GM19467 (cell line): ENCODE measurements at regions not wholly inside any gene's neighbourhood (a gene's known extent, or its start where the extent isn't known, plus 50 kb on each side); places are given as distances from the start of the nearest gene placed in this dataset.
"Not testable (repeated sequence)": the region's sequence is repeated elsewhere in the genome, so short reads cannot be mapped to it uniquely, and the experiment has no call there.

ENCODE experiments used
- ATAC-seq: cut with Tn5 transposase; IDR thresholded peaks from one replicate; pipeline ENCODE4 v1.9.1; 2021; ENCODE audit warnings: mild to moderate bottlenecking, moderate library complexity; ENCODE audit not compliant: unreplicated experiment

DNA sequence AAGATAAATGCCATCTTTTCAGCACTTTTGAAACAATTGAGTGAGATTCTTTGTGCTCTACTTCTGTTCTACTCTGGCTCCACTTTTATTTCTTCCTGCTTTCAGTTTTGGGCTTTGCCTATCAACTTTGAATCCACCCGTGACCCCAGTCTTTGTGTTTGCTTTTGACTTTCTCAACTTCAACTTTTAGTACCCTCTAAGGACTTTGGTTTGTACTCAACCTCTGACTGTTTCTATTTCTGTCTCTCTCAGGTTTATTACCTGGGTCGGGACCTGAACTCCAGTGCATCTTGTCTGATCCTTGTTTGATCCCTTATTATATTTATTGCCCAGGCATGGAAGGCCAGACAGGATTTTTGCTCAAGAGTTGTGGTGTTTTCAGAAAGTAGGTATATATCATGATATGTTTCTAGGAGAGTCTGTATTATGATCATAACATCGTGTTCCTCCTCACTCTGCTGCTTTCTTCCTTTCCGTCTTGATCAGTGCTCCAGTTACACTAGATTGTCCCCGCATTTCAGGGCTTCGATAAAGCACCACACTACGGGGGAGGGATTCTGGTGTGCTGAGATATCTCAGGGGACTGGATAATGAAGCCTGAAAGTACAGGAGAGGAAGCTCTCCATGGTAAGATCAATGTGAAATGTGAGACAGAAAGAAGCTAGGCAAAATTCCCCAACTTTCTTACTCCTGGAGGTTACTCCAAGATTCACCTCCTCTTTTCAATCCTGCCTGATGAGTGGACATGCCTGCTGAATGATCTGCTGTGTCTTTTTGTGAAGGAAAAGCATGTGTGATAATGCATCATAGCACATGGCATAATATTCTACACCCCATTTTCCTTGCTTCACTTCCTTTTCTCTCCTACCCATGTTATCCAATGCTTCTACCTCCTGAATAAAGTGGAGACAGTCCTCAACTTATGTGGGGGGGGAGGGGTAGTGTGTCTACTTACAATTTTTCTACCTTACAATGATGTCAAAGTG, 155.5 kb upstream of the GRIN3A start:
- ATAC-seq = no peak

DNA sequence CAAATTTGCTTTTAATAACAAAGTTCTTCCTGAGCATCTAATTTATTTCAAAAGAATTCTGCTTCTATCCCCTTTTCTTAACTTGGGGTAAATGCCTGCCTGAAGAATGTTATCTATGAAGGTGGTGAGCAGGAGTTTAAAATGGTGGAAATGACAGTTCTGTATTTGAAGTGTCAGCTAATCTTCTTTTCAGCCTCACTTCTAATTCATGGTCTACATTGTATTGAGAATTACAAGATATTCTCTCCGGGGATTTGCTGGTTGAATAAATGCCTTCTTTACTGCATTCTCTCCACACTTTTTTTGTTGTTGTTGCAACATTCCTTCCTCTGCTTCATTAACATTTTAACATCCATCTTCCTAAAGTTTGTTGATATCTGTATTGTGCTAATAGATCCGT, 143.1 kb upstream of the GRIN3A start:
- no peak for ATAC-seq

DNA sequence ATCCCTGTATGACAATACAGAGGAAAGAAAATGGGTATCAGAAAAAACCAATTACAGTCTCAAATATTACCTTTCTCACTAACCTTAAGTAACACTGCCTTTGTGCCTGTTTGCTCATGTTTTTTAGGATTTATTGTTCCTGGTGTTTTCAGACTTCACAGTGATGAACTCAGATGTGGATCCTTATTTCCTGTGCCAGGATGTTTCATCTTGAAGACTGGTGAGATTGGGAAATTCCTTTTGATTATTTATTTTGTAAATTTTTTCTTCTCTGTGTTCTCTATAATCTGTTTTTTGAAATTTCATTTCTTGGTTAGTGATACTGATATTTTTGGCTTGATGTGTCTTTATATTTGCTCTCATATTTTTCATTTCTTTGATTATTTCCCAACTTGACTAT, 142.4 kb upstream of the GRIN3A start:
- no peak for ATAC-seq

GRCh38 chr9:101878734-101879133, 140.3 kb upstream of the GRIN3A start:
- ATAC-seq = no peak

DNA sequence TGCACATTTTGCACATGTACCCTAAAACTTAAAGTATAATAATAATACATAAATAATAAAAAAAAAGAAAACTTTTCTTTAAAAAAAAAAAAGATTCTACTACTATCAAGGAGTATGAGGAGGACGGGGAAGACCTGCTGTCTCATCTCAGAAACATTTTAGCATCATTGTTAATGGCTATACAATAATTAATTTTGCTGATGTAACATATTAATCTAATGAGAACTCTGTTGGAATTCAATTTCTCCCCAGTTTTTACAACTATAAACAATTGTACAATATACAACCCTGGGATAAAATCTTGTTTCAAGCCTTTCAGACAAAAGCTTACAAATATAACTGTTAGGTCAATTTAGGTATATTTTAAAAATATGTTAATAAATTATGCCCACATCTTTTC, 139.0 kb upstream of the GRIN3A start:
- ATAC-seq = no peak

DNA sequence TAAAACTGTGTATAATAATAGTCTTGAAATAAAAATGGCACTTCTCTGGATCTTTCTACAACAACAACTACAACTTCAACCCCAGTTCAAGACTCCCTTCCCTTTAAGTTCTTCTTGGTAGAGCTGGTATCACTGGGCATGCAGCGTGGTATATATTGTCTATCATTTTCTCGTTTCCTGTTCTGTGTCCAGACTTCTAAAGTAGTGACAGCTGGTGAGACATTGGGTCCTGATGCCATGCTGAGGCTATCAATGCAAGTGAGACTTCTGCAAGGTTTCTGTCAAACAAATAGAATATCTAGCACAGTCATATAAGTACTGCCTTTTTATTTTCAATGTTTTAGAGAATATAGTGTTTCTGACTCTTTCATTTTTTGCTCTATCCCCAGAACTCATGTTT, 123.0 kb upstream of the GRIN3A start:
- ATAC-seq = no peak

GRCh38 chr9:101860920-101861319, 122.5 kb upstream of the GRIN3A start:
- no peak for ATAC-seq

- ATAC-seq = no peak
These were observed 121.2 kb upstream of the GRIN3A start for GRCh38 chr9:101859620-101860019.

DNA sequence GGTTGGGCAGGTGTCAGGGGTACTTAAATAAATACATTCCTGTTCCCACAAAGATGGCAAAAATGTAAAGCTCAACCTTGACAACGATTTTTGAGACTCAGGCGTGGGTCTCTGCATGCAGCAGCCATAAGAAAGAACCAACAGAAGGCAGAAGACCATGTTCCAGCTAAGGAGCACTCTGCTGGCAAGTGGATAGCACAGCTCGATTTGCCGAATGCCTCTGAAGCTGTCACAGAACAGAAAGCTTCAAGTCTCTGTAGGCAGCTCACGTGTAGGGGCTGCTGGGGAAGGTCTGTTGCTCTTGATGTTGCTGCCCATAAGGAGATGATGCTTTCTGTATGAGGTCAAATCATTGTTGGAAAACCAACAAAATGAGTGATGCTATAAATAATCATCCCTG, 119.6 kb upstream of the GRIN3A start:
- ATAC-seq = no peak

GRCh38 chr9:101849102-101849707, 110.8 kb upstream of the GRIN3A start:
- no peak for ATAC-seq

GRCh38 chr9:101848485-101848919, 110.1 kb upstream of the GRIN3A start:
- ATAC-seq = no peak

DNA sequence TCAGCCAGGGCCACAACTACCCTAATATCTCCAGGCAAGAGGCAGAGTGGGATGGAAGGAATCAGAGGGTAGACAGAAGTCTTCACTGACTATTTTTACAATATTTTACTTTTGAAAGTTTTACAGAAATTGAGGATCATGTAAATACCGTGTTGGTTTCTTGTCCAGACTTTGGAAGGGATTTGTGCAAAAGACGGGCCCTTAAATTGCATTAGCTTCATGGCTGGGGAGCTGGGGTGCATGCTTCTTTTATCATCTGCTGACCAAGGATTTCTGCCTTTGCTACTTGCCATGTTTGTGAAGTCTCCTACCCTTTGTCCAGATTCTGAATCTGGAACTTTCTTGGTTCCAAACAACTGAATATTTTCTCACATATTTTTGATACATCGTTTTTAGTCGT, 107.7 kb upstream of the GRIN3A start:
- no peak for ATAC-seq

DNA sequence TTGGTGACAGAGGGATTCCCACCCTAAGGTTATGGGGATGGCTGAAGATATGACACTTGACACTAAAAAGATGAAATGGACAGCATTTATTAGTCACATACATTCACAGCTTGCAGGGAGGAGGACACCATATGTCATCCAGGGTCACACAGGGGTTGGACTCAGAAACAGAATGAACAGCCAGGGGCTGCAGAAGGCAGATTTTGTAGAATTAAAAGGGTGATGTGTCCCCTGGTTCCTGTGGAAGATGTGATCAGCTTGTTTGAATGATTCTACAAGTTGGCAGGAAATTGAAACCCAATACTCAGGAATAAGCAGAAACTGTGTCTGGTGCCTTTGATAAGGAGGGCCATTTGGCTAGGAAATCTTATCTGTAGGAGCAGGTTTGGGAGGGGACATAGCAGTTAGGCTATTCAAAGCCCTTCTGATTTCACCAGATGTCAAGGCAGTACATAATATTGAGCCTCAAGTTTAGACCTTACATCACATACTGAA, 102.3 kb upstream of the GRIN3A start:
- ATAC-seq = no peak

DNA sequence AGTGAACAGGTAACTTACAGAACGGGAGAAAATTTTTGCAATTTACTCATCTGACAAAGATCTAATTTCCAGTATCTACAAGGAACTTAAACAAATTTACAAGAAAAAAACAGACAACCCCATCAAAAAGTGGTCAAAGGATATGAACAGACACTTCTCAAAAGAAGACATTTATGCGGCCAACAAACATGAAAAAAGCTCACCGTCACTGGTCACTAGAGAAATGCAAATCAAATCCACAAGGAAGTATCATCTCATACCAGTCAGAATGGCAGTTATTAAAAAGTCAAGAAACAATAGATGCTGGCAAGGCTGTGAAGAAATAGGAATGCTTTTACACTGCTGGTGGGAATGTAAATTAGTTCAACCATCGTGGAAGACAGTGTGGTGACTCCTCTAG, 100.5 kb upstream of the GRIN3A start:
- ATAC-seq = not testable (repeated sequence)

GRCh38 chr9:101836021-101836420, 97.6 kb upstream of the GRIN3A start:
- ATAC-seq = no peak

DNA sequence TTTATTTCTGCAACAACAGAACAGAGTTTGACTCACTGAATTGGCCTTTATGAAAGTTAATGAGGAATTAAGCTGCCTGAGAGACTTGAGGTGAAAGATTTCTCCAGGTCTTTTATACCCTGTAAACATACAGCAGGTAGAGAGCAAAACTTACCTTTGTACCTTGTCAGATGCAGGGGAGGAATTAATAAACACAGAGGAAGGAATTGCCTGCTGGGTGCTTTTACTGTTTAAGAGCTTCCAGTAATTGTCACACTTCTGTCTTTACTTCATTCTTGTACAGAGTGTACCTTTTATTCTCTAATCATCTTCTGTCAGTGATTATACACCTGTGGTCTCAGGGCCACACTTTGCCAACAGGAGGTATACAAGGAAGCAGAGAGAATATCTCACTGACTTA, 94.0 kb upstream of the GRIN3A start:
- ATAC-seq = no peak

- ATAC-seq = not testable (repeated sequence)
These were observed 83.0 kb upstream of the GRIN3A start for GRCh38 chr9:101821450-101821849.

DNA sequence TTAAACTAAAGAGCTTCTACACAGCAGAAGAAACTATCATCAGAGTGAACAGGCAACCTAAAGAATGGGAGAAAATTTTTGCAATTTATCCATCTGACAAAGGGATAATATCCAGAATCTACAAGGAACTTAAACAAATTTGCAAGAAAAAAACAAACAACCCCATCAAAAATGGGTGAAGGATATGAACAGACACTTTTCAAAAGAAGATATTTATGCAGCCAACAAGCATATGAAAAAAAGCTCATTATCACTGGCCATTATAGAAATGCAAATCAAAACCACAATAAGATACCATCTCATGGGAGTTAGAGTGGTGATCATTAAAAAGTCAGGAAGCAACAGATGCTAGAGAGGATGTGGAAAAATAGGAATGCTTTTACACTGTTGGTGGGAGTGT, 82.5 kb upstream of the GRIN3A start:
- ATAC-seq = not testable (repeated sequence)

- no peak for ATAC-seq
These were observed 75.6 kb upstream of the GRIN3A start for GRCh38 chr9:101814064-101814463.

DNA sequence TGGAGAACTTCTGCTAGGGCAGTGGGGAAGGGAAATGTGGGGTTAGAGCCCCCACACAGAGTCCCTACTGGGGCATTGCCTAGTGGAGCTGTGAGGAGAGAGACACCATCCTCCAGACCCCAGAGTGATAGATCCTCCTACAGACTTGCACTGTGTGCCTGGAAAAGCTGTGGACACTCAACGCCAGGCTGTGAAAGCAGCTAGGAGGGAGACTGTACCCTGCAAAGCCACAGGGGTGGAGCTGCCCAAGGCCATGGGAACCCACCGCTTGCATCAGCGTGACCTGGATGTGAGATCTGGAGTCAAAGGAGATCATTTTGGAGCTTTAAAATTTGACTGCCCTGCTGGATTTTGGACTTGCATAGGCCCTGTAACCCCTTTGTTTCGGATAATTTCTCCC, 69.4 kb upstream of the GRIN3A start:
- not testable (repeated sequence) for ATAC-seq

- no peak for ATAC-seq
These were observed 57.6 kb upstream of the GRIN3A start for GRCh38 chr9:101796044-101796443.

GRCh38 chr9:101795147-101795546, 56.7 kb upstream of the GRIN3A start:
- ATAC-seq = no peak
